ENCODE measurements at regions not wholly inside any gene's neighbourhood (a gene's known extent, or its start where the extent isn't known, plus 50 kb on each side); places are given as distances from the start of the nearest gene placed in this dataset.

DNA sequence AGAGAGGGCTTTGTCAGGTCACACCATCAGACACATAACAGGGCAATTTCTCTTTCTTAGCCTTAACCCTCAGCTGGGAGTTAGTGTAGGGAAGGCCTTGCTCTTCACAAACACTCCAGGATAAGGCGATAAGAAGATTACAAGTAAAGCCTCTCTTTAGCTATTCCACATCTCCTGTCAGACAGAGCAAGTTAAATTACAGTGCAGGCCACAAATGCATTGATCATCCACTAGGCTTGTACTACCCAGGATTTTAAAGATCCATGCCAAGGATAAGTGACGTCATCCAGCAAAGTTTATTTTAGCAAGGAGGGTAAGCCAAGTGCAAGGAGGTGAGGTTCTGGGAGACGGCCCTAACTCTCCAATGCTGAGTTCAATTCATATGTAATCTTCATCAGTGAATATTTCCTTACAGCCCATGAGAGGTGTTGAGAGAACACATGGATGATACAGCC, 890.6 kb upstream of the NR2F2 start (continued):
- no peak for TF ChIP-seq PBX3 (IDR thresholded peaks at IDR 0.05)
- TF ChIP-seq MAX (IDR thresholded peaks at IDR 0.05; ENCODE audit: low read depth) = no peak
- TF ChIP-seq FOXM1 (IDR thresholded peaks at IDR 0.05; ENCODE audit: low read depth) = no peak
- no peak for TF ChIP-seq EP300 (IDR thresholded peaks at IDR 0.05; ENCODE audit: borderline replicate concordance in 1 of 2, low read depth in 1 of 2, low read length in 1 of 2)
- TF ChIP-seq NRF1 (IDR thresholded peaks at IDR 0.05; ENCODE audit: low read depth, low read length) = no peak
- no peak for TF ChIP-seq POLR2AphosphoS5 (IDR thresholded peaks at IDR 0.05; ENCODE audit: low read depth, low read length)
- TF ChIP-seq SIN3A (IDR thresholded peaks at IDR 0.05; ENCODE audit: borderline replicate concordance, low read depth, low read length) = no peak

DNA sequence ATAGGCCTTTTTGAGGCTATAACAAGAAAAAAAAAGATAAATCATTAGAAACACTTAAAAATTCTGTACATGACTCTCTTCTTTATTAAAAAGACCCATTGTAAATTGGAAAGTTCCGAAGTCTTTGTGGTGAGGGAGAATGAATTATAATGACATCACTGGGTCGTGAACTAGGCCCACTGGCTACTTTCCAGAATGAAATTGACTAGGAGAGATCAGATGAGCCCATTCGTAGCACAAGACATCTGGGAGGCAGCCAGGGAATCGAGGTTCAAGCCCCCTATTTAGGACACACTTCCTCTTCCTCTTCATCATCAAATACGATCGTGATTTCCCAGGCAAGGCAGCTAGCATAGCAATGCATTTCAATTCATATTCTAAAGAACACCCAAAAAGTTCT, 889.8 kb upstream of the NR2F2 start:
- CTCF ChIA-PET = no interaction called here
- WGBS (ENCODE audit: low lambda C conversion rate) = 5% methylated on average over 6 of the region's 6 CpGs
- Histone ChIP-seq H3K4me3 (ENCODE audit: low read depth in 2 of 2, low read length in 1 of 2) (no peak overlapping the region), H3K27me3 (ENCODE audit: insufficient read depth) (no peaks in the 10 kb centered on the region; the same call in 1 of the 2 replicates), H3K27ac (ENCODE audit: low read depth in 2 of 2, low read length in 1 of 2) (no peak overlapping the region), H3F3A (replicated peaks; ENCODE audit: insufficient read depth) (no peaks in the 10 kb centered on the region), H3K9me3 (no peaks in the 10 kb centered on the region), H3K79me2 (ENCODE audit: insufficient read depth) (no peaks in the 10 kb centered on the region), H4K20me1 (ENCODE audit: insufficient read depth) (no peaks in the 10 kb centered on the region), H3K4me2 (no peak overlapping the region), H3K9ac (no peak overlapping the region), H2AFZ (ENCODE audit: low read depth) (no peak overlapping the region), H3K9me2 (no peaks in the 10 kb centered on the region), H3K4me1 (ENCODE audit: control insufficient read depth in 1 of 2, insufficient read depth in 2 of 2, low read depth in 1 of 2, low read length in 1 of 2) (no peaks in the 10 kb centered on the region), H3K36me3 (replicated peaks in 1 of 2; ENCODE audit: control insufficient read depth in 1 of 2, insufficient read depth in 2 of 2, low read length in 1 of 2) (no peaks in the 10 kb centered on the region)
- DNase-seq = no peak
- POLR2A ChIA-PET = no interaction called here
- TF ChIP-seq JUND (IDR thresholded peaks at IDR 0.05) (no peak), RAD21 (IDR thresholded peaks at IDR 0.05; ENCODE audit: low read length) (no peak), NRF1 (IDR thresholded peaks at IDR 0.05; ENCODE audit: low read depth, low read length) (no peak)

- TF ChIP-seq REST (IDR thresholded peaks at IDR 0.05; ENCODE audit: low read depth, low read length) = no peak
- TF ChIP-seq EP300 (IDR thresholded peaks at IDR 0.05; ENCODE audit: borderline replicate concordance in 1 of 2, low read depth in 1 of 2, low read length in 1 of 2) = no peak
- no peak for TF ChIP-seq IRF3 (IDR thresholded peaks at IDR 0.05; ENCODE audit: low read depth, low read length)
- TF ChIP-seq NFIC (IDR thresholded peaks at IDR 0.05; ENCODE audit: borderline replicate concordance) = no peak
- Histone ChIP-seq H3K27ac (ENCODE audit: low read depth in 2 of 2, low read length in 1 of 2) (no peak overlapping the region), H3K4me1 (ENCODE audit: control insufficient read depth in 1 of 2, insufficient read depth in 2 of 2, low read depth in 1 of 2, low read length in 1 of 2) (no peaks in the 10 kb centered on the region), H3K9ac (no peak overlapping the region), H3F3A (replicated peaks; ENCODE audit: insufficient read depth) (no peaks in the 10 kb centered on the region), H3K27me3 (ENCODE audit: insufficient read depth) (no peaks in the 10 kb centered on the region; the same call in 1 of the 2 replicates), H3K36me3 (replicated peaks in 1 of 2; ENCODE audit: control insufficient read depth in 1 of 2, insufficient read depth in 2 of 2, low read length in 1 of 2) (no peaks in the 10 kb centered on the region), H3K9me3 (no peaks in the 10 kb centered on the region), H3K4me3 (ENCODE audit: low read depth in 2 of 2, low read length in 1 of 2) (no peak overlapping the region), H3K9me2 (no peaks in the 10 kb centered on the region), H2AFZ (ENCODE audit: low read depth) (no peak overlapping the region), H3K79me2 (ENCODE audit: insufficient read depth) (no peaks in the 10 kb centered on the region), H3K4me2 (no peak overlapping the region), H4K20me1 (ENCODE audit: insufficient read depth) (no peaks in the 10 kb centered on the region)
- 8% methylated on average over 7 of the region's 7 CpGs for WGBS (ENCODE audit: low lambda C conversion rate)
- DNase-seq = no peak
- ChIA-PET POLR2A (no interaction called here), CTCF (no interaction called here)
These were observed 888.3 kb upstream of the NR2F2 start for GRCh38 chr15:95442107-95442719.
